ENCODE measurements at regions not wholly inside any gene's neighbourhood (a gene's known extent, or its start where the extent isn't known, plus 50 kb on each side); places are given as distances from the start of the nearest gene placed in this dataset.

- Histone ChIP-seq H3K27me3 (ENCODE audit: control insufficient read depth, insufficient read depth, low read length) (no peaks in the 10 kb centered on the region), H3K36me3 (ENCODE audit: control insufficient read depth, insufficient read depth, low read length) (no peaks in the 10 kb centered on the region), H3K4me3 (ENCODE audit: low read depth, low read length) (no peak overlapping the region)
- no peak for TF ChIP-seq CTCF (IDR thresholded peaks at IDR 0.05; ENCODE audit: insufficient read depth, low read length, poor library complexity, severe bottlenecking)
- DNase-seq (ENCODE audit: low read depth) = no peak
Measured at GRCh38 chr4:34362654-34363053, 1881.7 kb downstream of the ARAP2 start.

- no peaks in the 10 kb centered on the region for H3K36me3 ChIP-seq (ENCODE audit: control insufficient read depth, insufficient read depth, low read length)
- no peaks in the 10 kb centered on the region for H3K27me3 ChIP-seq (ENCODE audit: control insufficient read depth, insufficient read depth, low read length)
- DNase-seq (ENCODE audit: low read depth) = no peak
- no peak overlapping the region for H3K4me3 ChIP-seq (ENCODE audit: low read depth, low read length)
- no peak for TF ChIP-seq CTCF (IDR thresholded peaks at IDR 0.05; ENCODE audit: insufficient read depth, low read length, poor library complexity, severe bottlenecking)
Measured at GRCh38 chr4:34363842-34364241, 1880.5 kb downstream of the ARAP2 start.

GRCh38 chr4:34365946-34366345 lies 1878.4 kb downstream of the ARAP2 start:
- DNase-seq (ENCODE audit: low read depth) = no peak
- Histone ChIP-seq H3K36me3 (ENCODE audit: control insufficient read depth, insufficient read depth, low read length) (no peaks in the 10 kb centered on the region), H3K27me3 (ENCODE audit: control insufficient read depth, insufficient read depth, low read length) (no peaks in the 10 kb centered on the region), H3K4me3 (ENCODE audit: low read depth, low read length) (no peak overlapping the region)
- no peak for TF ChIP-seq CTCF (IDR thresholded peaks at IDR 0.05; ENCODE audit: insufficient read depth, low read length, poor library complexity, severe bottlenecking)

GRCh38 chr4:34371676-34372075 lies 1872.6 kb downstream of the ARAP2 start:
- no peaks in the 10 kb centered on the region for H3K27me3 ChIP-seq (ENCODE audit: control insufficient read depth, insufficient read depth, low read length)
- no peak overlapping the region for H3K4me3 ChIP-seq (ENCODE audit: low read depth, low read length)
- DNase-seq (ENCODE audit: low read depth) = no peak
- no peaks in the 10 kb centered on the region for H3K36me3 ChIP-seq (ENCODE audit: control insufficient read depth, insufficient read depth, low read length)
- TF ChIP-seq CTCF (IDR thresholded peaks at IDR 0.05; ENCODE audit: insufficient read depth, low read length, poor library complexity, severe bottlenecking) = no peak

GRCh38 chr4:34372815-34373214 lies 1871.5 kb downstream of the ARAP2 start:
- Histone ChIP-seq H3K27me3 (ENCODE audit: control insufficient read depth, insufficient read depth, low read length) (no peaks in the 10 kb centered on the region), H3K4me3 (ENCODE audit: low read depth, low read length) (no peak overlapping the region), H3K36me3 (ENCODE audit: control insufficient read depth, insufficient read depth, low read length) (no peaks in the 10 kb centered on the region)
- DNase-seq (ENCODE audit: low read depth) = no peak
- no peak for TF ChIP-seq CTCF (IDR thresholded peaks at IDR 0.05; ENCODE audit: insufficient read depth, low read length, poor library complexity, severe bottlenecking)

DNA sequence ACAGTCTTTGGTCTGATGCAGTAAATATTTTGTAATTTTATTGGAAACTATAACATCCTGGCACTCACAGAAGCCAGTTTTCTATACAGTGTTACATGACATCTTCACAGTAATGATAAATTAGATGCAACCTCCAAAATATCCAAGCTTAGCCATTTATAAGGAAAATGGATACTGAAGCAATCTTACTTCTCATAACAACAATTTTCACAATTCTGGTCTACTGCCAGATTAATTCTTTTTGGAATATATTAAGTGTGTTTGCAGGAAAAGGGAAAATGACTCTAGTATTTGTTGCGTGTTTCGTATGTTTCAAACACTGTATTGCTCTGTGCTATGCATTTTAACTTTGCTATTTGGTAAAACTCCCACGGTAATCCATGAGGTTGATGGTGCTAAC lies 1870.9 kb downstream of the ARAP2 start:
- no peak for DNase-seq (ENCODE audit: low read depth)
- Histone ChIP-seq H3K36me3 (ENCODE audit: control insufficient read depth, insufficient read depth, low read length) (no peaks in the 10 kb centered on the region), H3K4me3 (ENCODE audit: low read depth, low read length) (no peak overlapping the region), H3K27me3 (ENCODE audit: control insufficient read depth, insufficient read depth, low read length) (no peaks in the 10 kb centered on the region)
- TF ChIP-seq CTCF (IDR thresholded peaks at IDR 0.05; ENCODE audit: insufficient read depth, low read length, poor library complexity, severe bottlenecking) = no peak

Measured in kidney epithelial cell (primary cell).